HG03521 (cell line): ENCODE measurements at regions not wholly inside any gene's neighbourhood (a gene's known extent, or its start where the extent isn't known, plus 50 kb on each side); places are given as distances from the start of the nearest gene placed in this dataset.

Source experiments
- ATAC-seq: cut with Tn5 transposase; IDR thresholded peaks from one replicate; pipeline ENCODE4 v1.9.1; 2021; ENCODE audit warnings: mild to moderate bottlenecking, moderate library complexity; ENCODE audit not compliant: unreplicated experiment

DNA sequence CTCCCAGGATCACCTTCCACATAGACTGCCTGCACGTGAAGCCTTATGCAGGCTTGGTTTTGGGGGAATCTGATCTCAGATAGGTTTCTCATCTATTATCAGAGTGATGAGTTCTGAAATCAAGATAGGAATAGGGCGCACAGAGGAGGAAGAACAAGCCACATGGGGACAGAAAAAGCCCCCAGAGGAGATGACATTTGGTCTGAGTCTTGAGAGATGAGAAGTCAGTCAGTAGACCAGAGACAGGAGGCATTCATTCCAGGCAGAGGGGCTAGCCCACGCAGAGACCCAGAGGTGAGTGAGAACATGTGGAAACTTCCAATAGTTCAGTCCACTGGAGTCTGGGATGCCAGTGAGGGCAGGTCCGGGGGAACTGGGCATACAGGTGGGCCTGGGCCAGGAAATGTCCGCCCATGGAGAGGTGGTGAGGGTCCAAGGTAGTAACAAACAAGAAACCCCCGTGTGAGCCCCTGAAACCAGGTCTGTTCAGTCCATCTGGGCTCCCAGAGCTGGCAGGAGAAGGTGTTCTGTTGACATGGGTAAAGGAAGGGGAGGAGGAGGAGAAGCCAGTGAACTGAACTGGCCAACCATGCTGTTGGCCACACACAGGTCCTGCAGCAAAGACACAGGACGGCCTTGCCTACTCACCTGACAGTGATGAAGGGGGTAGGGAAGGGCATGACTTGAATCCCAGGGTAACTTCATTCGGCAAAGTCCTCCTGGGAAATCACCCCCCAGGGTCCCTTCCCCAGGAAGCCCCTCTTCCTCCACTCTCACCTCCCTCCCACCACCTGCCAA, 69.3 kb upstream of the SMNDC1 start:
- ATAC-seq: no peak

DNA sequence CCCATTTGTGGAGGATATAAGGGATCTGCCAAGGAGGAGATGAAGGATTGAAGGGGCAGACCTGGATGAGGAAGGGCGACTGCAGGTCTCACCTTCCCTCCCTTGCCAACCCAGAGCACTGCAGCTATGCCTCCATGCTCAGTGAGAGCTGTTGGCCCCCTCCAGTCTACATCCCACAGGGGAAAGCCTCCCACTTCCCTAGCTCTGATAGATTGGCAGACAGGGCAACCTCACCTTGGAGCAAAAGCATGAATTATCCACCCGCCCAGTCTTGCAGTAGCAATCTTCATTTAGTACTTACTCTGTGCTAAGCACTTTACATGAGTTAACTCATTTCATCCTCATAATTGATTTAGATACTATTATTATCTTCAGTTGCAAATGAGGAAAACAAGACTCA, 70.4 kb upstream of the SMNDC1 start:
- ATAC-seq: no peak

- no peak for ATAC-seq
Observed at GRCh38 chr10:110376021-110376766, 71.5 kb upstream of the SMNDC1 start.

GRCh38 chr10:110376767-110377160, 72.0 kb upstream of the SMNDC1 start:
- no peak for ATAC-seq

DNA sequence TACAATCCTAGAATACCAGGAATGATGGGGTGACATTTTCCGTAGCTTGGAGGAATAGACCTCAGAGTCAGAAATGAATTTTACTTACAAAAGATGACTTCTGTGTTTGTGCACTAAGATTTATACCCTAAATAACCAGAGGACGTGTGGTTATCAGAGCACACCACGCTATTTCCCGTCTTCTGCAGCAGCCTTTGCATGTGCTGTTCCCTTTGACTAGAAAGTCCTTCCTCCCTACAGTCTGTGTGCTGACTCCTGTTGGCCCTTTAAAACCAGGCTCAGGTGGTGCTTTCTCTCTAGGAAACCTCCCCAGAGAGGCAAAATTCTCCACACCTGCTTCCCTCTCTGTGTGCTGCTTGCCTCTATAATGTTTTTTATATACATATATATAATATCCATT, 73.3 kb upstream of the SMNDC1 start:
- no peak for ATAC-seq

DNA sequence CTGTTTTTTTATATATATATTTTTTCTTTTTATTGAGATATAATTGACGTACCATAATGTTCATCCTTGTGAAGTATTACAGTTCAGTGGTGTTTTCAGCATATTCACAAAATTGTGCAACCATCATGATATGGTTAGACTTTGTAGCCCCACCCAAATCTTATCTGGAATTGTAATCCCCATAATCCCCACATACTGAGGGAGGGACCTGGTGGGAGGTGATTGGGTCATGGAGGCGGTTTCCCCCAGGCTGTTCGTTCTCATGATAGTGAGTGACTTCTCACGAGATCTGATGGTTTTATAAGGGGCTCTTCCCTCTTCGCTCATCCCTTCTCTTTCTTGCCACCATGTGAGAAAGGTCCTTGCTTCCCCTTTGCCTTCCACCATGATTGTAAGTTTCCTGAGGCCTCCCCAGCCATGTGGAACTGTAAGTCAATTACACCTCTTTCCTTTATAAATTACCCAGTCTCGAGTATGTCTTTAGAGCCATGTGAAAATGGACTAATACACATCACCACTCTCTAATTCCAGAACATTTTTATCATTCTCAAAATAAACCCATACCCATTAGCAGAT, 73.9 kb upstream of the SMNDC1 start:
- no peak for ATAC-seq

GRCh38 chr10:110379831-110380230, 75.1 kb upstream of the SMNDC1 start:
- no peak for ATAC-seq

- no peak for ATAC-seq
Observed at GRCh38 chr10:110380293-110380692, 75.6 kb upstream of the SMNDC1 start.

- no peak for ATAC-seq
Observed at GRCh38 chr10:110382695-110383094, 78.0 kb upstream of the SMNDC1 start.

DNA sequence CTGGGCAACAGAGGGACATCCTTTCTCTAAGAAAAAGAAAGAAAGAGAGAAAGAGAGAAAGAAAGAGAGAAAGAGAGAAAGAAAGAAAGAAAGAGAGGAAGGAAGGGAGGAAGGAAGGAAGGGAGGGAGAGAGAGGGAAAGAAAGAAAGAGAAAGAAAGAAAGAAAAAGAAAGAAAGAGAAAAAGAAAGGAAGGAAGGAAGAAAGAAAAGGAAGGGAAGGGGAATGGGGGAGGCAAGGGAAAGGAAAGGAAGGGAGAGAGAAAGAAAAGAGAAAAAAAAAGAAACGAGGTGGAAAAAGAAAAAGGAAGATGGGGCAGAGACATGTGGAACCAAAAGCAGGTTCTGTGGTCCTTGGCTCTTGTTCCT, 82.9 kb upstream of the SMNDC1 start:
- ATAC-seq: no peak

- peak; percentile 74 for ATAC-seq
Observed at GRCh38 chr10:110387983-110388686, 83.4 kb upstream of the SMNDC1 start.

DNA sequence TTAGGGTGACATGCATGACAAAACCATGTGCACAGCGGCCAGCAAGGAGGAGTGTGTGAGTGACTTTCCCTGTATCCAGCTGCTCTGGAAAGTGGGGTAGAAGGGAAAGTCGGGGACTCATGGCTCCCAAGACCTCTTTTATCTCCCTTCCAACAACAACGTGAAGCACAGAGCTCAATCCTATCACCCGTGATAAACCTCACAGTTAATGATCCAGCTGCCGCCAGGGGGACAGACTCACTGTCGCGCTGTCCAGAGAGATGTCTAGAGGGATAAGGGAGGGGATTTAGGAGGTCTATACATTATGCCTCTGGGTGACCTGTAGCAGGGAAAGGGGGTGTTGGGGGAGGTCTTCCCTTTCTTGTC, 84.0 kb upstream of the SMNDC1 start:
- ATAC-seq: no peak

GRCh38 chr10:110389255-110389654, 84.5 kb upstream of the SMNDC1 start:
- ATAC-seq: no peak

GRCh38 chr10:110391541-110391940, 86.8 kb upstream of the SMNDC1 start:
- ATAC-seq: no peak

DNA sequence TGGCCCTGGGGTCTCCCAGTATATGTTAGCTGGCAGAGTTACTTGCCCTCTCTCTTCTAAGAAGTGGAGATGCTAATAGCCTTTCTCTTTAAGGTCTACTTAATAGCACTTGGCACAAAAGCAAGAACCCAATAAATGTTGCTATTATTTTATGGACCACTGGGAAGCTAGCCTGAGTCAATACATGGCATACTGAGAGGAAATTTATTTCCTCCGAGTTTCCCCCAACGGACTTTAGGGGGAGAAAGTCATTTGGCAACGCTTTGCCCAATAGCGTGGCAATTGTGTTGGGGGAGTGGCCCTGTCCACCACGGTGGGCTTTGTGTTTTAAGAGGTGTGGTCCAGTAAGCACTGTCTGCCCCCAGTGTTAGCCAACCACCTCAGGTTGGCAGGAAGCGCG, 87.4 kb upstream of the SMNDC1 start:
- no peak for ATAC-seq

DNA sequence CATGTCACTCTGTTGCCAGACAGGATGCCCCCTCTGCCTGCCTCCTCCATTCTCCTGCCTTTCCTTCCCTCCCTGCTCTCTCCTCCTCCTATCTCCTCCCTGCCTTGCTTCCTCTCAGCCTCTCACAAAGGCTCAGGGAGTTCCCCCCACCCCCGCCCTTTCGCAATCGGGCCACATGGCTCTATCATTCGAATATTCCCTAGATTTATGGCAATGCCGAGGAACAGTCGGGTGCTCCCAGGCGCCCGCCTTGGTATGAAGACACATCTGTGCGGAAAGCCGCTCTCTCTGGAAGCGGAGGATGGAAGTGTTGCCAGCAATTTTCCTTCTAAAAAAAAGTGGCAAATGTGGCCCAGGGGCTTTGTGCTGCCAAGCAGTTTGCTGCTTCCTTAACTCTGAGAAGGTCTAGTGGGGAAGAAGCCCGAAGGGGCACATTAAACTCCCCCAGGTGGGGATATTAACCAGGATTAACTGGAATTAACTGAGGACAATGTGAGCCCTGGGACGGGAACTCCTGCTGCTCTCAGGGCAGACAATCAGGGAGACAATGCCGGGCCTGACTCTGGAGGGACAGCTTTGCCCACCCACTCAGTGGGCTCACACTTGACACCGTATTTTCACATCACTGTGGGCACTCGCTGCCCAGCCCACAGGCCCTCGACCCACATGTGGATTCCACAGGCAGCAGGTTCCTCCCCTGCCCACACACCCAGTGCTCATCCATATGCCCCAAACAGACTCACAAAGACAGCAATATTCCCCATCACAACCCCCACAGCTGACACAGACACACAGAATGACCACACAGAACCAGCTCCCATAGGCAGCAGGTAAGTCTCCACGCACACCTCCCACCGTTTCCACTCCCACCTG, 88.4 kb upstream of the SMNDC1 start:
- ATAC-seq: no peak

GRCh38 chr10:110393866-110394265, 89.1 kb upstream of the SMNDC1 start:
- no peak for ATAC-seq

GRCh38 chr10:110394296-110394695, 89.6 kb upstream of the SMNDC1 start:
- ATAC-seq: no peak

- no peak for ATAC-seq
Observed at GRCh38 chr10:110394898-110395297, 90.2 kb upstream of the SMNDC1 start.
